ENCODE measurements at regions not wholly inside any gene's neighbourhood (a gene's known extent, or its start where the extent isn't known, plus 50 kb on each side); places are given as distances from the start of the nearest gene placed in this dataset.

- Histone ChIP-seq H3K4me1 (ENCODE audit: insufficient read depth, low read length) (no peaks in the 10 kb centered on the region), H3K9me3 (ENCODE audit: low read length) (no peaks in the 10 kb centered on the region), H3K27ac (ENCODE audit: extremely low read length, insufficient read depth, low read length) (no peak overlapping the region), H2AFZ (ENCODE audit: low read length) (no peak overlapping the region), H3K9ac (ENCODE audit: insufficient read depth, low read depth, low read length) (no peak overlapping the region), H3K27me3 (ENCODE audit: control insufficient read depth in 1 of 2, insufficient read depth in 2 of 2, low read length in 2 of 2) (peaks cover 0 to 22% of the 10 kb centered on the region in 2 experiments; a peak in 3 of 5 replicates), H3K36me3 (replicated peaks in 1 of 2; ENCODE audit: control insufficient read depth in 1 of 2, insufficient read depth in 2 of 2, low read length in 2 of 2) (no peaks in the 10 kb centered on the region), H3K4me2 (ENCODE audit: low read depth, low read length) (no peak overlapping the region), H3K4me3 (replicated peaks in 1 of 3; ENCODE audit: insufficient read depth in 1 of 3, low read depth in 2 of 3, low read length in 3 of 3) (no peak overlapping the region), H3K79me2 (ENCODE audit: insufficient read depth, low read length) (no peaks in the 10 kb centered on the region), H4K20me1 (ENCODE audit: insufficient read depth, low read length) (no peaks in the 10 kb centered on the region)
- DNase-seq (ENCODE audit: low spot score): no peak
- ChIA-PET POLR2A (no interaction called here), CTCF (ENCODE audit: low intra/inter-chr PET ratio, low total read pairs) (no interaction called here)
- in situ Hi-C loops (cut with HindIII; ENCODE audit: extremely low pct_ligation_motif_present, low pct_unique_long_range_greater_than_20kb): no loop called here
- no peak for FAIRE-seq
- TF ChIP-seq DNMT1 (CRISPR knock-in tag; IDR thresholded peaks at IDR 0.05) (no peak), ZNF33B (CRISPR knock-in tag; IDR thresholded peaks at IDR 0.05) (no peak), STAT6 (CRISPR knock-in tag; IDR thresholded peaks at IDR 0.05; ENCODE audit: borderline replicate concordance) (no peak), ZNF484 (CRISPR knock-in tag; IDR thresholded peaks at IDR 0.05; ENCODE audit: borderline replicate concordance, low read depth) (no peak), SAP130 (CRISPR knock-in tag; IDR thresholded peaks at IDR 0.05; ENCODE audit: low read depth) (no peak), ZNF501 (CRISPR knock-in tag; IDR thresholded peaks at IDR 0.05) (no peak), RBM39 (IDR thresholded peaks at IDR 0.05; ENCODE audit: low read depth, low read length, poor library complexity, severe bottlenecking) (no peak), XBP1 (CRISPR knock-in tag; IDR thresholded peaks at IDR 0.05) (no peak), PHF21A (CRISPR knock-in tag; IDR thresholded peaks at IDR 0.05) (no peak), EP300 (IDR thresholded peaks at IDR 0.05; ENCODE audit: low read depth in 2 of 2, low read length in 2 of 2) (no peak), EP300 (CRISPR knock-in tag; IDR thresholded peaks at IDR 0.05; ENCODE audit: borderline replicate concordance) (no peak), GATAD1 (CRISPR knock-in tag; IDR thresholded peaks at IDR 0.05) (no peak), KDM3A (CRISPR knock-in tag; IDR thresholded peaks at IDR 0.05; ENCODE audit: low read depth) (no peak), ZNF652 (CRISPR knock-in tag; IDR thresholded peaks at IDR 0.05; ENCODE audit: borderline replicate concordance, low read depth) (no peak), SNAPC2 (CRISPR knock-in tag; IDR thresholded peaks at IDR 0.05) (no peak), TBX2 (CRISPR knock-in tag; IDR thresholded peaks at IDR 0.05; ENCODE audit: borderline replicate concordance) (no peak)
- 36% methylated on average over 5 of the region's 7 CpGs for WGBS (ENCODE audit: low lambda C conversion rate)
- no peak for ATAC-seq
- no TSS peak for BruUV-seq (replicated peaks)
- intact Hi-C loops (cut with micrococcal nuclease; ENCODE audit: unreplicated experiment): no loop called here
Observed at GRCh38 chr15:31471731-31472430, 145.2 kb downstream of the KLF13 start.

All from HepG2 (cell line).